G401 (cell line): ENCODE measurements at regions not wholly inside any gene's neighbourhood (a gene's known extent, or its start where the extent isn't known, plus 50 kb on each side); places are given as distances from the start of the nearest gene placed in this dataset.

Experiments
- DNase-seq: peaks from one replicate; pipeline ENCODE4 v3.0.0-alpha.2; 2015; ENCODE audit warnings: low spot score
- in situ Hi-C: cut with HindIII; loops from 2 replicates; pipeline ENCODE4 v1.10.0; 2016; ENCODE audit warnings: low sequenced_read_pairs, mixed read lengths

- no peak for DNase-seq
- in situ Hi-C loops: no loop called here
Measured at GRCh38 chr5:88941581-88941980, 58.6 kb upstream of the MEF2C start.

DNA sequence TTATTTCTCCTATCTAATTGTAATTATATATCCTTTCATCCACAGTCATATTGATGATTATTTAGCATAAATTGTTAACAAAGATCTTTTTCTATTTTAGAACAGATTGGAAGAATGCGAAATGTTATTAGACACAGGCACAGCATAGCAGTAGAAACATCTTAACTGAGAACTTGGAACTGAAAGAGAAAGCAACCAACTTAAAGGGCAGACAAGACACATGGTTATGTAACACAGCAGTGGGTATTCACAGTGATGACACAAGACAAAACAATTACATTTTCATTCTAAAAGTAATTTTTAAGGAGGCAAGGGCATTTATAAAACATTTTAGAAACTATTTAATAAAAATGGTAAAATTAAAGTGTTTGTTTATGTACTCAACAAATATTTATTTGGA lies 57.7 kb upstream of the MEF2C start:
- in situ Hi-C loops: no loop called here
- no peak for DNase-seq

DNA sequence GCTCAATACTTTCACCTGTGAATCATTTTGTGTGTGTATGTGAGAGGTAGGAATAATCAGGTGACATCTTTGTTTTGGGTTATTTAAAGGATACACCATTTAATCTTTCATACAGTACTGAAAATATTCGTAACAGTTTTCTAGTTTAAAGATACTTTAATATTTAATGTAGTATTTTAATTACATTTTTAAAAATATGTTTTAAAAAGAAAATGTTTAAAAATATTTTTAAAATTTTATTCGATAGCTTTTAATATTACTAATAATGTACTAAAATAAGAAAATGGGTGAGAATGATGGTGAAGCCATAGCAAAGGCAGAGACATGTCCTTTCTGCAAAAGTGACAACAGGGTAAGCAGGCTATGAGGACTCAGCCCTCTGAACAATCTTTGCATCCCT lies 56.3 kb upstream of the MEF2C start:
- DNase-seq: no peak
- in situ Hi-C loops: no loop called here

GRCh38 chr5:88938488-88938887 lies 55.5 kb upstream of the MEF2C start:
- DNase-seq: no peak
- in situ Hi-C loops: no loop called here

- in situ Hi-C loops: no loop called here
- DNase-seq: no peak
Measured at GRCh38 chr5:88937406-88937805, 54.4 kb upstream of the MEF2C start.

DNA sequence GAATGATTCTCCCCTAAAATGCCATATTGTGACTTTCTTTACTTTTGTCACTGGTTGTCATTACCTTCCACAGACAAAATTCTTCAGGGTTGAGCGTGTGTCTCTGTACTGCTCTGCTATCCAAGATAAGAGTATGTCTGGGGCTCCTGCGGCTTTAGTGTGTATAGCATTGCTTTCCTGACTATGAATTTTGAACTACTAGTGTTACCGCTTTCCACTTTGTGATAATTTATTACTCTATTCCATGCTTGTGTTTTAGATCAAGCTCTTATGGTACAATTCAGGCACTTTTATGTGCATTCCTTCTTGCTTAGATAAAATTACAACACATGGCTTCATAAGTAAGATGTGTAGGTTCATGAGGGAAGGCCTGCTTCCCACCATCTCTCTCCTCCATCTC lies 51.5 kb upstream of the MEF2C start:
- in situ Hi-C loops: no loop called here
- DNase-seq: no peak
